ENCODE measurements at regions not wholly inside any gene's neighbourhood (a gene's known extent, or its start where the extent isn't known, plus 50 kb on each side); places are given as distances from the start of the nearest gene placed in this dataset.

DNA sequence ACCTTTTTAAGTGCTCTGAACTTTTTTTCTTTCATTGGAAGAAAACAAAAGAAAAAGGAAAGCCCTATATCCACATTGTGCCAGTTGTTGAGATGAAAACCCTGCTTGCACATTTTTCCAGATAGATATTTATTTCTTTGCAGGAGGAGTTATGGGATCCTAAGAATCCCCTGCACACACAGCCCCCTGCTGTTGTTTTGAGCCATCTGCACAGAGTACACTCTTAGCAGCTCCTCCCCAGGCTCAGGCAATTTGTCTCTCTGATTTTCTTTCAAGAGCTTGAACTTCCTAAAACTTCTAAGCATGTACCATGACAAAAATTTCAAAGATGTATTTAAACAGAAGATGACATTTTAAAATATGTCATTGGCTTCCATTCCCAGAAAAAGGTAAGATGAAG lies 436.9 kb downstream of the METTL4 start:
- TF ChIP-seq, protein P1, sequence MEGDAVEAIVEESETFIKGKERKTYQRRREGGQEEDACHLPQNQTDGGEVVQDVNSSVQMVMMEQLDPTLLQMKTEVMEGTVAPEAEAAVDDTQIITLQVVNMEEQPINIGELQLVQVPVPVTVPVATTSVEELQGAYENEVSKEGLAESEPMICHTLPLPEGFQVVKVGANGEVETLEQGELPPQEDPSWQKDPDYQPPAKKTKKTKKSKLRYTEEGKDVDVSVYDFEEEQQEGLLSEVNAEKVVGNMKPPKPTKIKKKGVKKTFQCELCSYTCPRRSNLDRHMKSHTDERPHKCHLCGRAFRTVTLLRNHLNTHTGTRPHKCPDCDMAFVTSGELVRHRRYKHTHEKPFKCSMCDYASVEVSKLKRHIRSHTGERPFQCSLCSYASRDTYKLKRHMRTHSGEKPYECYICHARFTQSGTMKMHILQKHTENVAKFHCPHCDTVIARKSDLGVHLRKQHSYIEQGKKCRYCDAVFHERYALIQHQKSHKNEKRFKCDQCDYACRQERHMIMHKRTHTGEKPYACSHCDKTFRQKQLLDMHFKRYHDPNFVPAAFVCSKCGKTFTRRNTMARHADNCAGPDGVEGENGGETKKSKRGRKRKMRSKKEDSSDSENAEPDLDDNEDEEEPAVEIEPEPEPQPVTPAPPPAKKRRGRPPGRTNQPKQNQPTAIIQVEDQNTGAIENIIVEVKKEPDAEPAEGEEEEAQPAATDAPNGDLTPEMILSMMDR (IDR thresholded peaks at IDR 0.05): no peak
- Histone ChIP-seq H3K4me3 (ENCODE audit: low read length) (no peak overlapping the region), H3K27me3 (ENCODE audit: control insufficient read depth in 1 of 2, insufficient read depth in 2 of 2, low read length in 2 of 2) (no peaks in the 10 kb centered on the region), H3K27ac (ENCODE audit: low read depth in 1 of 2, low read length in 2 of 2) (no peak overlapping the region), H3K9me3 (ENCODE audit: control insufficient read depth in 1 of 2, insufficient read depth in 1 of 2, low read length in 2 of 2) (no peaks in the 10 kb centered on the region), H3K36me3 (ENCODE audit: insufficient read depth, low read length) (no peaks in the 10 kb centered on the region), H3K4me1 (ENCODE audit: insufficient read depth, low read length) (no peaks in the 10 kb centered on the region)
- ATAC-seq (ENCODE audit: poor library complexity): no peak
- Mint-ChIP-seq H3K4me1 (ENCODE audit: low read depth) (no peaks in the 10 kb centered on the region), H3K9me3 (no peaks in the 10 kb centered on the region), H3K27ac (no peak overlapping the region), H3K4me3 (no peak overlapping the region), H3K27me3 (peaks cover 23% of the 10 kb centered on the region), H3K36me3 (ENCODE audit: low read depth) (no peaks in the 10 kb centered on the region)
- intact Hi-C loops (cut with DNase I, micrococcal nuclease): no loop called here
- POLR2A ChIA-PET: no interaction called here
- no peak for DNase-seq
- CTCF ChIA-PET: no interaction called here

DNA sequence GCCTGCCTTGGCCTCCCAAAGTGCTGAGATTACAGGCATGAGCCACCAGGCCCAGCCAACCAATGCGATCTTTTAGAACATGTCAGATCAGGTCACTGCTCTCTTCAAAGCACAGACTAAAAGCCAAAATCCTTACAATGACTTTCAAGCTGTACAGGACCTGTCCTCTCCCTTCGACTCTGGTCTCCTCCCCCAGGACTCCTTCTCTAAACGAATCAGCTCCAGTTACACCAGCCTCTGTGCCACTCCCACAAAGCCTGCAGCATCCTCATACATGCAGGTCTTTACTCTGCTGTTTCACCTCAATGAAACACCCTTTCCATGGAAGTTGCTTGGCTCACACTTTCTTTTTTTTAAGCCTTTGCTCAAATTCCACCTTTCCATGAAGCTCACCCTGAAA lies 436.0 kb downstream of the METTL4 start:
- TF ChIP-seq, protein P1 (IDR thresholded peaks at IDR 0.05): no peak
- Mint-ChIP-seq H3K9me3 (no peaks in the 10 kb centered on the region), H3K27me3 (peaks cover 16% of the 10 kb centered on the region), H3K4me3 (no peak overlapping the region), H3K27ac (no peak overlapping the region), H3K4me1 (ENCODE audit: low read depth) (no peaks in the 10 kb centered on the region), H3K36me3 (ENCODE audit: low read depth) (no peaks in the 10 kb centered on the region)
- ChIA-PET CTCF (no interaction called here), POLR2A (no interaction called here)
- ATAC-seq (ENCODE audit: poor library complexity) (no peak), DNase-seq (no peak)
- intact Hi-C loops (cut with DNase I, micrococcal nuclease): no loop called here
- no peak overlapping the region for H3K4me3 ChIP-seq (ENCODE audit: low read length)
- H3K9me3 ChIP-seq (ENCODE audit: control insufficient read depth in 1 of 2, insufficient read depth in 1 of 2, low read length in 2 of 2): no peaks in the 10 kb centered on the region
- H3K36me3 ChIP-seq (ENCODE audit: insufficient read depth, low read length): no peaks in the 10 kb centered on the region
- no peaks in the 10 kb centered on the region for H3K4me1 ChIP-seq (ENCODE audit: insufficient read depth, low read length)
- H3K27me3 ChIP-seq (ENCODE audit: control insufficient read depth in 1 of 2, insufficient read depth in 2 of 2, low read length in 2 of 2): no peaks in the 10 kb centered on the region
- H3K27ac ChIP-seq (ENCODE audit: low read depth in 1 of 2, low read length in 2 of 2): no peak overlapping the region

DNA sequence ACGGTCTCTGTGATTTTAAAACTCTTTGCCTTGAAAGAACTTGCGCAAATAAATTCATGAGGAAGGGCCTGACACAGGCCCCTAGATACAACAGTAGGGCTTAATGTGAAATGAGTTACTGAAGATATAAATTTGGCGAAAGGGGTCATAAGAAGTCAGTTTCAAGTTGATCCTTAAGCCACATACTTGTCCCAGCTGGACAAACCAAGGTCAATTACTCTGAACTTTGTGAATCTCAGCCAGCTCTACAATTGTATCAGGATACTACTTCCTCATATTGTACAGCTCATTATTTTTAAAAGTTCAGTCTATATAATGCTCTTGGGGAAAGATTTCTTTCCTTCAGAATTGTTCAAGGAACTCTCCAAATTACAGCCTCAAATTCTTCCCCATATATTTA lies 432.8 kb downstream of the METTL4 start:
- ATAC-seq (ENCODE audit: poor library complexity) (no peak), DNase-seq (no peak)
- no peaks in the 10 kb centered on the region for H3K9me3 ChIP-seq (ENCODE audit: control insufficient read depth in 1 of 2, insufficient read depth in 1 of 2, low read length in 2 of 2)
- H3K4me1 Mint-ChIP-seq (ENCODE audit: low read depth): no peaks in the 10 kb centered on the region
- H3K36me3 Mint-ChIP-seq (ENCODE audit: low read depth): no peaks in the 10 kb centered on the region
- H3K4me1 ChIP-seq (ENCODE audit: insufficient read depth, low read length): no peaks in the 10 kb centered on the region
- H3K27me3 Mint-ChIP-seq: peaks cover 24% of the 10 kb centered on the region
- CTCF ChIA-PET: no interaction called here
- intact Hi-C loops (cut with DNase I, micrococcal nuclease): no loop called here
- H3K27ac ChIP-seq (ENCODE audit: low read depth in 1 of 2, low read length in 2 of 2): no peak overlapping the region
- H3K4me3 Mint-ChIP-seq: no peak overlapping the region
- POLR2A ChIA-PET: no interaction called here
- no peak overlapping the region for H3K27ac Mint-ChIP-seq
- H3K36me3 ChIP-seq (ENCODE audit: insufficient read depth, low read length): no peaks in the 10 kb centered on the region
- H3K27me3 ChIP-seq (ENCODE audit: control insufficient read depth in 1 of 2, insufficient read depth in 2 of 2, low read length in 2 of 2): no peaks in the 10 kb centered on the region
- H3K4me3 ChIP-seq (ENCODE audit: low read length): no peak overlapping the region
- TF ChIP-seq, protein P1 (IDR thresholded peaks at IDR 0.05): no peak
- no peaks in the 10 kb centered on the region for H3K9me3 Mint-ChIP-seq
